Embryonic facial prominence (tissue), 1 donor: ENCODE measurements at regions not wholly inside any gene's neighbourhood (a gene's known extent, or its start where the extent isn't known, plus 50 kb on each side); places are given as distances from the start of the nearest gene placed in this dataset.
"Not testable (repeated sequence)": the region's sequence is repeated elsewhere in the genome, so short reads cannot be mapped to it uniquely, and the experiment has no call there.

Experiments
- DNase-seq: peaks from one replicate; pipeline ENCODE4 v3.0.0-alpha.2; 2016; ENCODE audit errors: extremely low spot score

- DNase-seq: no peak
These were observed 275.7 kb upstream of the ZNF804A start for GRCh38 chr2:184322615-184323014.

DNA sequence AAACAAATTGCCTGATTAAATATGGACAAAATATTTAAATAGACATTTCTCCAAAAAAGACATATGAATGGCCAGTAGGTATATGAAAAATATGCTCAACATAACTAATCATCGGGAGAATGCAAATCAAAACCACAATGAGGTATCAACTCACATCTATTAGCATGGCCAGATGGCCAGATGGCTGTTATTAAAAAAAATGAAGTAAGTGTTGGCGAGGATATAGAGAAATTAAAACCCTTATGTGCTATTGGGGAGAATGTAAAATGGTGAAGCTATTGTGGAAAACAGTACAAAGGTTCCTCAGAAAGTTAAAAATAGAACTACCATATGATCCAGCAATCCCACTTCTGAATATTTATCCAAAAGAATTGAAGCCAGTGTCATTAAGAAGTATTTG lies 272.3 kb upstream of the ZNF804A start:
- no peak for DNase-seq

GRCh38 chr2:184327805-184328204 lies 270.5 kb upstream of the ZNF804A start:
- DNase-seq: not testable (repeated sequence)

DNA sequence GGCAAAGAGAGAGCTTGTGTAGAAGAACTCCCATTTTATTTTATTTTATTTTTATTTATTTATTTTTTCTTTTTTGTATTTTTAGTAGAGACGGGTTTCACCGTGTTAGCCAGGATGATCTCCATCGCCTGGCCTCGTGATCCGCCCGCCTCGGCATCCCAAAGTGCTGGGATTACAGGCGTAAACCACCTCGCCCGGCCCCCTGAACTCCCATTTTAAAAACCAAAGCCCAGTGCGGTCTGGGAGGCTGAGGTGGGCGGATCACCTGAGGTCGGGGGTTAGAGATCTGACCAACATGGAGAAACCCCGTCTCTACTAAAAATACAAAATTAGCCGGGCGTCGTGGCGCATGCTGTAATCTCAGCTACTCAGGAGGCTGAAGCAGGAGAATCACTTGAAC lies 267.8 kb upstream of the ZNF804A start:
- not testable (repeated sequence) for DNase-seq

DNA sequence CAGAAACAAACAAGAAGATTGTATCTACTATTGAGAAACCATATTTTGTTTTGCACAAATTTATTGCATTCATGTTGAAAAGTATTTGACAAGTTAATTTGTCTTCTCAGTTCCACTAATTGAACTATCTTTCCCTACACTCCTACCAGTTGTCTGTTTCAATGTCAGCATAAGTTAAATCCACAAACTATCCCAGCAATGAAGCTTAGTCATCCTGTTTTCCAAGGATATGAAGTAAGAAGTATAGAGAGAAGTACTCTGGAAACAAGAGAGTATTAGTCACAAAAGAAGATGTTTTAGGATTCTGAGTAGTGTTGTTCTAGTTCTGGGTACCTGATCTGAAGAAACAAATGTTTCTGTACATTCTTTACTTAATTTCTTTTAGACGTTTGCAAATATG lies 261.6 kb upstream of the ZNF804A start:
- DNase-seq: no peak

DNA sequence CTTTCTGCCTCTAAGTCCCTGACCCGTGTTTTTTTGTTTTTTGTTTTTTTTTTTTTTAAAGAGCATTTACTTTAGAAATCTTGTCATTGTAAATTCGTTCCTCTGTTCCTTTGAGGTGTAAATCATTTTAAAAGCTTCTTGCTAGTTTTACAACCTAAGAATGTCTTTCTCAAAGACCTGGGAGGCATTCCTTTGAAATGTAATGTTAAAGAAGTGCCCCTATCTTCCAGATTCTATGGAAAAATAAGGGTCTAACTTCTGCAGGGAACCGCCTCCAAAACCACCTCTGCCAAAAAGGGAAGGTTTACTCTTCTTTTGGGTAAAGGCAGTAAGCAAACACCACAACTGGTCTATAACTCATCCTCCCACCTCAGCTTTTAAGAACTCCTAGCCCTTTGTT lies 259.6 kb upstream of the ZNF804A start:
- no peak for DNase-seq

DNA sequence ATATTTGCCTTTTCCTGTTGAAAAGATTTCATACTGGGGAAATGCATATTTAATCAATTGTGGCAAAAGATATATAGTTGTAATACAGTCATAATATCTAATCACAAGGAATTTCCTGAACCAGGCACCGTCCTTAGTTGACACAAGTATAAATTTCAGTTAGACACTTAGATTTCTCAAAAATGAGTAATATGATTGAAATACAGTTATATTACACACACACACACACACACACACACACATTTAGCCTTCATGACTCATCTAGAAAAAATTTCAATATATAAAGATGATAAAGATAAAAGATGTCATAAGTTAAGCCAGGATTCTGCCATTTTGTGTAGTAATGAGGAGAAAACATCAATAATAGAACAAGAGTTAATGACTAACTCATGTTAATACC lies 258.4 kb upstream of the ZNF804A start:
- DNase-seq: no peak

DNA sequence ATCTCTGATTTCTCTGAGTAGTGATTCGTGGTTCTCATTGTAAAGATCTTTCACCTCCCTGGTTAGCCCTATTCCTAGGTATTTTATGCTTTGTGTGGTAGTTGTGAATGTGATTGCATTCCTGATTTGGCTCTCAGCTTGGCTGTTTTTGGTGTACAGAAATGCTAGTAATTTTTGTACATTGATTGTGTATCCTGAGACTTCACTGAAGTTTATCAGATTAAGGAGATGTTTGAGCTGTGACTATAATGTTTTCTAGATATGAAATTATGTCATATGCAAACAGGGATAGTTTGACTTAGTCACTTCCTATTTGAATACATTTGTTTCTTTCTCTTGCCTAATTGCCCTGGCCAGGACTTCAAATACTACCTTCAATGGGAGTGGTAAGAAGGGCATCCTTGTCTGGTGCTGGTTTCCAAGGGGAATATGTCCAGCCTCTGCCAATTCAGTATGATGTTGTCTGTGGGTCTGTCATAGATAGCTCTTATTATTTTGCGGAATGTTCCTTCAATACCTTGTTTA lies 251.9 kb upstream of the ZNF804A start:
- no peak for DNase-seq

DNA sequence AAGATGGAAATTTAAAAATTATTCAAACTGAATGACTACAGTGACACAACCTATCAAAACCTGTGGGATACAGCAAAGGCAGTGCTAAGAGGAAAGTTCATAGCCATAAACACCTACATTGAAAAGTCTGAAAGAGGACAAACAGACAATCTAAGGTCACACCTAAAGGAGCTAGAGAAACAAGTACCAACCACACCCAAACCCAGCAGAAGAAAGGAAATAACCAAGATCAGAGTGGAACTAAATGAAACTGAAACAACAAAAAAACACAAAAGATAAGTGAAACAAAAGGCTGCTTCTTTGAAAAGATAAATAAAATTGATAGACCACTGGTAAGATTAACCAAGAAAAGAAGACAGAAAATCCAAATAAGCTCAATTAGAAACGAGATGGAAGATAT lies 247.2 kb upstream of the ZNF804A start:
- DNase-seq: no peak

DNA sequence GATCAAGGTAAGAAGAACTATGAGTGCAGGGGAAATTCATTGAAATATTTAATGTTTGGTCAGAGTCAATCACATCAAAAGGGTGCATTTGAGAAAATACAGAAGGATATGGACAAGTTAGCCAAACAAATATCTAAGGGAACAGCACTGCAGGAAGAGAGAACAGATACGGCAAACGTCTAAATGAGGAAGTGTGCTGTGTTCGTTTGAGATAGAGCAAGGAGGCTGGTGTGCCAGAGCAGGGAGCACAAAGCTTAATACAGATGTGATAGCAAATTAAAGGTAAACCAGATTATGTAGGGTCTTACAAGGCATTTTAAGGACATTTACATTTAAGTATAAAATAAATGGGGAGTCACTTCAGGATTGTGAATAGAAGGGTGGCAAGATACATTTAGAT lies 241.3 kb upstream of the ZNF804A start:
- no peak for DNase-seq

- DNase-seq: no peak
These were observed 238.9 kb upstream of the ZNF804A start for GRCh38 chr2:184359379-184359778.

DNA sequence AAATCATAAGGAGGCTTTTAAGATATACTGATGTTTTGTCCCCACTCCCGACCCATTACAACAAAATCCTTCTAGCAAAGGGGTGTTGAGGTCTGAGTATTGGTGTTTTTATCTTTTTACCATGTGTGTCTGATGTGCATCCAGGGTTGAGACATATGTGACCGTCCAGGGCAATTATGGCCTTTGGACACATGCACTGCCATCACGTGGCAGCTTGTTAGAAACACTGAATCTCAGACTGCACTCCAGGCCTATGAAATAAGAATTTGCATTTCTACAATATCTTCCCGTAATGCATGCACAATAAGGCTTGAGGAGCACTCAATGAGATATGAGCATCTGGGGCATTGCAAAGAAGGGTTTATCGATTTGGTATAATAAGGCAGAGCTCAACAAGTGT lies 235.1 kb upstream of the ZNF804A start:
- DNase-seq: no peak

GRCh38 chr2:184367211-184367610 lies 231.1 kb upstream of the ZNF804A start:
- no peak for DNase-seq

- no peak for DNase-seq
These were observed 229.0 kb upstream of the ZNF804A start for GRCh38 chr2:184369307-184369706.

DNA sequence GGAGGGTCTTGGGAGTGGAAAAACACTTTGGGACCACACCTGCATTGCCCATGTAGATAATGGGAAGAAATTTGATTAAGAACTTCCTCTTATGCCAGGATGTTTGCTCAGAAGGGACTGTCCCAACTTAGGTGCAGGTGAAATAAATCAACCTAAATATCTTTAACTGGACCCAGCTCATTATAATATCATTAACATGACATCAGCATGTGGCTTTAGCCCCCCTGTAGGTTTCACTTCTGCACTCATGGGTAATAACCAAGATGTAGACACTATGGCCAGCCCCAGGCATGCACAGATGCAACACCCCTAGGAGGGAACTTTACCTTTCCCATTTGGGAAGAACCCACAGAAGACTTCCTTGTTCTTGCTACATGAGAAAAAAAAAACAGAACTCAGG lies 227.4 kb upstream of the ZNF804A start:
- no peak for DNase-seq

DNA sequence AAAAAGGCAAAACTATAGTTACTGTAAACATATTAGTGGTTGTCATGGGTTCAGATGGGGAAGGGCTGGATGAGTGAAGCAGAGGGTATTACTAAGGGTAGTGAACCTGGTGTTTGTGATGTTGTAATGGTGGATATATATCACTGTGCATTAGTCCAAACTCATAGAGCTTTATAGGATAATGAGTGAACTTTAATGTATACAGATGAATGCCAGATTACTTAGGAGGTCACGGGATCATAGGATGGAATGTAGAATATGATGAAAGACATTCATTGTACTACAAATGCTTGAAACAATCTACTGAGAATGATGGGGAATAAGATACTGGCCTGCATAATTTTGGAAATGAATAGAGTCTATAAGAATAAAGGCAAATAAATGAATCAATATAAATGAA lies 226.7 kb upstream of the ZNF804A start:
- no peak for DNase-seq

DNA sequence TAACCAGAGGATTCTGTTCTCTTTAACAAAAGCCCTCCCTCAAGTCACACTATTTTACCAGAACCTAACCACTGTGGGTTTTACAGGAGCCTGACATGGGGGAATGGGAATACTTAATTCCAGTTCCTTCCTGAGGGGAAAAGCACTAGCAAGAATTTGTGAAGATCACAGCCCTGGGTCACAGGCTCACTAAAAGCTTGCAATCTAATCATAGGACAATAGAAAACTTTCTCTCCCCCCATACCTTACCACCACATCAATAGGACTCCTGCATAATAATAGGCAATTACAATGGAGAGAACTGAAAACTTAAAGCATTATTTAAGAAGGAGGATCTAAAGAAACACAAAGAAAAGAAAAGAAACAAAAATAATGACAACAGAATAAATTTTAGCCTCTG lies 225.8 kb upstream of the ZNF804A start:
- DNase-seq: no peak

- no peak for DNase-seq
These were observed 203.7 kb upstream of the ZNF804A start for GRCh38 chr2:184394642-184395041.

DNA sequence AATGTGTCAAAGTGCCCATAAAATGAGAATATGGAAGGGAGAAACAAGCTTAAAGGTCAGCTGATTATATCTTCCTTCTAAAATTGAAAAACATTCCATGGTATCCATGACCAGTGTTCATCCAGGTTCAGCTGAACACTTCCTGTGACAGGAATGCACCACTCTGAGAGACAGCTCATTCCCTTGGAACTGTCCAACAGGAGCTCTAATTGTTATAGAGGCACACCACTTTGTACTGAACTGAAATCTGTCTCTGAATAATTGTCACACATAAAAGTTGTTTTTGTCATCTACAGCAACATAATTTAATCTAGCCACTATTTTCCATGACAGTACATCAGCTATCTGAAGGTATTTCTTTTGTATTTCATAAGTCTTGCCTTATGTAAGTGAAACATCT lies 195.9 kb upstream of the ZNF804A start:
- DNase-seq: no peak

GRCh38 chr2:184407041-184407630 lies 191.2 kb upstream of the ZNF804A start:
- DNase-seq: not testable (repeated sequence)

DNA sequence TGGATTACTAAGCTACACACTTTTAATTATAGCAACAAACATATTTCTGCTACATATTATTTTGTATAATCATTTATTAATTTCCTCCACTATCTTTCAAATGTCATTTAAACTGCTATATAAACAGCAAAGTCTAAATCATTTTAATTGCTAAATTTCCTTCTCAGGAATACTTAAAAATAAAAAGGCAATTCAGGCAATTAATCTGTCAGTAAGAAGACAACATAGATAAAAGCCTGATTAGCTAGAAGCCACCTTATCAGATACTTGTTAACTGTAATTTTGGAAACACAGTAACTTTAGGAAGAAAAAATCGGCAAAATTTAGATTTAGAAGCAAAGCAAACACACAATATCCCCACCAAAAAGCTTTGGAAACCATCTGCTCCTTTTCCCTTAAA lies 188.2 kb upstream of the ZNF804A start:
- no peak for DNase-seq

- DNase-seq: no peak
These were observed 185.1 kb upstream of the ZNF804A start for GRCh38 chr2:184413221-184413620.

- no peak for DNase-seq
These were observed 184.6 kb upstream of the ZNF804A start for GRCh38 chr2:184413671-184414229.
